ENCODE measurements at regions not wholly inside any gene's neighbourhood (a gene's known extent, or its start where the extent isn't known, plus 50 kb on each side); places are given as distances from the start of the nearest gene placed in this dataset.

- Histone ChIP-seq H3K27ac (no peak overlapping the region), H3K9ac (no peak overlapping the region), H3K9me2 (ENCODE audit: insufficient read depth) (no peaks in the 10 kb centered on the region), H3K4me3 (no peak overlapping the region), H3K79me2 (ENCODE audit: insufficient read depth) (no peaks in the 10 kb centered on the region), H2AFZ (no peak overlapping the region), H3K36me3 (ENCODE audit: low read depth) (no peaks in the 10 kb centered on the region), H3K9me3 (ENCODE audit: low read depth) (no peaks in the 10 kb centered on the region), H3F3A (ENCODE audit: insufficient read depth) (no peaks in the 10 kb centered on the region), H3K4me2 (ENCODE audit: unreplicated experiment) (no peak overlapping the region), H4K20me1 (ENCODE audit: insufficient read depth) (no peaks in the 10 kb centered on the region), H3K4me1 (ENCODE audit: insufficient read depth) (no peaks in the 10 kb centered on the region), H3K27me3 (replicated peaks; ENCODE audit: insufficient read depth) (no peaks in the 10 kb centered on the region)
- 90 to 92% methylated on average over 2 of the region's 2 CpGs for WGBS, 2 experiments (ENCODE audit: low coverage in 1 of 2, low lambda C conversion rate in 2 of 2, missing lambda C conversion rate in 2 of 2)
- no peak for DNase-seq
- TF ChIP-seq EZH2 (IDR thresholded peaks at IDR 0.05; ENCODE audit: insufficient read depth, poor library complexity, severe bottlenecking) (no peak), EZH2phosphoT487 (IDR thresholded peaks at IDR 0.05; ENCODE audit: insufficient read depth, low read depth) (no peak)
- in situ Hi-C loops (cut with MboI) = no loop called here
These were observed 60.9 kb upstream of the EIF2S2 start for GRCh38 chr20:34172926-34173325.

- no peak for TF ChIP-seq EZH2 (IDR thresholded peaks at IDR 0.05; ENCODE audit: insufficient read depth, poor library complexity, severe bottlenecking)
- TF ChIP-seq EZH2phosphoT487 (IDR thresholded peaks at IDR 0.05; ENCODE audit: insufficient read depth, low read depth) = no peak
- Histone ChIP-seq H3K4me3 (no peak overlapping the region), H3K27me3 (replicated peaks; ENCODE audit: insufficient read depth) (no peaks in the 10 kb centered on the region), H3K79me2 (ENCODE audit: insufficient read depth) (no peaks in the 10 kb centered on the region), H3K4me1 (ENCODE audit: insufficient read depth) (no peaks in the 10 kb centered on the region; the same call in 1 of the 2 replicates), H3K9me3 (ENCODE audit: low read depth) (no peaks in the 10 kb centered on the region), H3F3A (ENCODE audit: insufficient read depth) (peaks cover 5% of the 10 kb centered on the region; the same call in 1 of the 2 replicates), H3K27ac (no peak overlapping the region), H2AFZ (no peak overlapping the region), H3K9ac (no peak overlapping the region), H3K36me3 (ENCODE audit: low read depth) (no peaks in the 10 kb centered on the region), H3K4me2 (ENCODE audit: unreplicated experiment) (no peak overlapping the region), H4K20me1 (ENCODE audit: insufficient read depth) (no peaks in the 10 kb centered on the region), H3K9me2 (ENCODE audit: insufficient read depth) (no peaks in the 10 kb centered on the region)
- 76 to 88% methylated on average over 3 of the region's 3 CpGs for WGBS, 2 experiments (ENCODE audit: low coverage in 1 of 2, low lambda C conversion rate in 2 of 2, missing lambda C conversion rate in 2 of 2)
- DNase-seq = no peak
- in situ Hi-C loops (cut with MboI) = no loop called here
These were observed 63.0 kb upstream of the EIF2S2 start for GRCh38 chr20:34175079-34175478.

DNA sequence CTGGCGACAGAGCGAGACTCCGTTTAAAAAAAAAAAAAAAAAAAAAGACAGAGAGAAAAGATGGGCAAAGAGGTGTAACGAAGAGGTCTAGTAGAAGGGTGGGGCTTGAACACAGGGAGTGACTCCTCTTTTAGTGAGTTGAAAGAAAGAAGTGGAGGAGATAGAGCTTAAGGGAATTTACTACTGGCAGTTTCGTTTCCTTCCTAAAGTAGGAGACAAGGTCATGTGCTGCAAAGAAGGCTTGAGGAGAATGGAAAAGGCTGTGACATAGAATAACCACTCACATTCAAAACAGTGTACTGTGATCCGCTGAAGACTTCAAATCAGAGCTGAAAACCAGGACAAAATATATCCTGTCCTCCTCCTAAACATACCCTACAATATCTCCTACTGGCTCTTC is 63.8 kb upstream of the EIF2S2 start:
- H3K27me3 ChIP-seq (replicated peaks; ENCODE audit: insufficient read depth) = no peaks in the 10 kb centered on the region
- no peaks in the 10 kb centered on the region for H4K20me1 ChIP-seq (ENCODE audit: insufficient read depth)
- no peak overlapping the region for H2AFZ ChIP-seq
- no peak for DNase-seq
- H3K4me3 ChIP-seq = no peak overlapping the region
- no peaks in the 10 kb centered on the region for H3K79me2 ChIP-seq (ENCODE audit: insufficient read depth)
- in situ Hi-C loops (cut with MboI) = no loop called here
- 59 to 76% methylated on average over 5 to 6 of the region's 6 CpGs for WGBS, 2 experiments (ENCODE audit: low coverage in 1 of 2, low lambda C conversion rate in 2 of 2, missing lambda C conversion rate in 2 of 2)
- TF ChIP-seq EZH2 (IDR thresholded peaks at IDR 0.05; ENCODE audit: insufficient read depth, poor library complexity, severe bottlenecking) (no peak), EZH2phosphoT487 (IDR thresholded peaks at IDR 0.05; ENCODE audit: insufficient read depth, low read depth) (no peak)
- H3K27ac ChIP-seq = no peak overlapping the region
- H3F3A ChIP-seq (ENCODE audit: insufficient read depth) = peaks cover 6% of the 10 kb centered on the region; the same call in 1 of the 2 replicates
- no peak overlapping the region for H3K4me2 ChIP-seq (ENCODE audit: unreplicated experiment)
- no peaks in the 10 kb centered on the region for H3K36me3 ChIP-seq (ENCODE audit: low read depth)
- no peaks in the 10 kb centered on the region for H3K9me2 ChIP-seq (ENCODE audit: insufficient read depth)
- no peak overlapping the region for H3K9ac ChIP-seq
- no peaks in the 10 kb centered on the region; the same call in 1 of the 2 replicates for H3K4me1 ChIP-seq (ENCODE audit: insufficient read depth)
- H3K9me3 ChIP-seq (ENCODE audit: low read depth) = no peaks in the 10 kb centered on the region

DNA sequence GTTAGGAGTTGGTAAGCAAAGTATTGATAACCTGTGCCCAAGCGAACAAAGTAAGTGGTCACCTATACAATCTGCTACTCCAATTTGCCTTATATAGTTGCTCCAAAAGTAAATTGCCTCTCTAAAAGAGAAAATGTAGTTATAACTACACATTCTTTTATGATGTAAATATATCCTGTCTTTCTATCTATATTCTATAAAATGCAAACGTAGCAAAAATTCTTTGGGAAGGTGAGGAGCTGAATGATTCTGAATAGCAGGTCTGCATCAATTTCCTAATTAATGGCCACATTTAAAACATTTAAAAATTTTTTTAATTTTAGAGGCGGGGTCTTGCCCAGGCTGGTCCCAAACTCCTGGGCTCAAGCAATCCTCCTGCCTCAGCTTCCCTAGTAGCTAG is 64.2 kb upstream of the ASIP start:
- 79 to 81% methylated on average over 3 of the region's 3 CpGs for WGBS, 2 experiments (ENCODE audit: low coverage in 1 of 2, low lambda C conversion rate in 2 of 2, missing lambda C conversion rate in 2 of 2)
- H3K36me3 ChIP-seq (ENCODE audit: low read depth) = no peaks in the 10 kb centered on the region
- no peak for TF ChIP-seq EZH2 (IDR thresholded peaks at IDR 0.05; ENCODE audit: insufficient read depth, poor library complexity, severe bottlenecking)
- TF ChIP-seq EZH2phosphoT487 (IDR thresholded peaks at IDR 0.05; ENCODE audit: insufficient read depth, low read depth) = no peak
- no peaks in the 10 kb centered on the region for H3K9me2 ChIP-seq (ENCODE audit: insufficient read depth)
- no peaks in the 10 kb centered on the region for H4K20me1 ChIP-seq (ENCODE audit: insufficient read depth)
- H3K9ac ChIP-seq = no peak overlapping the region
- H3F3A ChIP-seq (ENCODE audit: insufficient read depth) = peaks cover 6% of the 10 kb centered on the region; the same call in 1 of the 2 replicates
- no peak overlapping the region for H3K4me3 ChIP-seq
- no peaks in the 10 kb centered on the region for H3K9me3 ChIP-seq (ENCODE audit: low read depth)
- in situ Hi-C loops (cut with MboI) = no loop called here
- no peaks in the 10 kb centered on the region; the same call in 1 of the 2 replicates for H3K4me1 ChIP-seq (ENCODE audit: insufficient read depth)
- no peak overlapping the region for H3K4me2 ChIP-seq (ENCODE audit: unreplicated experiment)
- no peak for DNase-seq
- no peaks in the 10 kb centered on the region for H3K27me3 ChIP-seq (replicated peaks; ENCODE audit: insufficient read depth)
- H3K79me2 ChIP-seq (ENCODE audit: insufficient read depth) = no peaks in the 10 kb centered on the region
- H3K27ac ChIP-seq = no peak overlapping the region
- H2AFZ ChIP-seq = no peak overlapping the region

Data from GM23248 (cell line).